Suprapubic skin (tissue), 4 donors: ENCODE measurements at regions not wholly inside any gene's neighbourhood (a gene's known extent, or its start where the extent isn't known, plus 50 kb on each side); places are given as distances from the start of the nearest gene placed in this dataset.
"Not testable (repeated sequence)": the region's sequence is repeated elsewhere in the genome, so short reads cannot be mapped to it uniquely, and the experiment has no call there.

ENCODE experiments used
- DNase-seq, 2 donors: peaks; one replicate each; pipeline ENCODE4 v3.0.0-alpha.2; 2019; ENCODE audit warnings: low spot score in 2 of 2
- H3K27ac ChIP-seq: fragments of 200-600 bp; sonication (generic); one replicate; pipeline ENCODE4 v1.5.1; 2019
- H3K27me3 ChIP-seq: fragments of 200-600 bp; sonication (generic); one replicate; pipeline ENCODE4 v1.5.1; 2019
- H3K36me3 ChIP-seq: fragments of 200-600 bp; sonication (generic); one replicate; pipeline ENCODE4 v1.5.1; 2019
- H3K4me1 ChIP-seq: fragments of 200-600 bp; sonication (generic); one replicate; pipeline ENCODE4 v1.5.1; 2019
- H3K4me3 ChIP-seq: fragments of 200-600 bp; sonication (generic); one replicate; pipeline ENCODE4 v1.5.1; 2019; ENCODE audit warnings: mild to moderate bottlenecking
- H3K9me3 ChIP-seq: fragments of 200-600 bp; sonication (generic); one replicate; pipeline ENCODE4 v1.5.1; 2019
- EP300 ChIP-seq: sonication (generic); formaldehyde crosslinking; IDR thresholded peaks from one replicate; pipeline ENCODE4 v1.6.1; 2017; ENCODE audit warnings: antibody characterized with exemption
- POLR2A ChIP-seq, 2 donors: fragments of 450-650 bp; IDR thresholded peaks; one replicate each; pipeline ENCODE4 v1.6.1; 2017; ENCODE audit warnings: antibody characterized with exemption in 2 of 2, mild to moderate bottlenecking in 2 of 2, moderate library complexity in 2 of 2
- POLR2AphosphoS5 ChIP-seq, 3 donors: sonication (generic); formaldehyde crosslinking; IDR thresholded peaks; one replicate each; pipeline ENCODE4 v1.6.1; 2017; ENCODE audit warnings: antibody characterized with exemption in 3 of 3
- WGBS: methylation state at CpG from one replicate; pipeline ENCODE4 v1.1.5; 2018; 5-methylcytosine and 5-hydroxymethylcytosine counted together
- TF ChIP-seq, protein P1 (sequence below), 2 donors: fragments of 200-600 bp in 1 of 2; fragments of 450-650 bp in 1 of 2; sonication (generic) in 1 of 2; IDR thresholded peaks; one replicate each; pipeline ENCODE4 v1.5.1; 2016 to 2019; ENCODE audit warnings: antibody characterized with exemption in 2 of 2, mild to moderate bottlenecking in 1 of 2, moderate library complexity in 1 of 2

DNA sequence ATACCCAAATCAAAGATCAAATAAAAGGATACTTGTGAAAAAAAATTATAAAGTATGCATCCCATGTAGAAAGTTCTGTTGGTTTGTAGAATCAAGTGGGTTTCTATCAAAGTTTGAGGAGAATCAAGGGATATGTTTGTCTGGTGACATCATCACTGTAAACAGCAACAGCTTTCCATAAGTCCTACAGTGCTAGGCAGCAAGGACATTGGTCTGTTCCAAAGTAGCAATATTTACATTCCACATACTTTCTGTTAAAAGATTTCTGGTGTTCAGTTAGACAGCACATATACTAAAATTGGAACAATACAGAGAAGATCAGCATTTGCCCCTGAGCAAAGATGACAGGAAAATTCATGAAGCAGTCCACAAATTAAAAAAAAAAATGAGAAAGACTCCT lies 683.9 kb downstream of the XPNPEP1 start:
- TF ChIP-seq, protein P1, sequence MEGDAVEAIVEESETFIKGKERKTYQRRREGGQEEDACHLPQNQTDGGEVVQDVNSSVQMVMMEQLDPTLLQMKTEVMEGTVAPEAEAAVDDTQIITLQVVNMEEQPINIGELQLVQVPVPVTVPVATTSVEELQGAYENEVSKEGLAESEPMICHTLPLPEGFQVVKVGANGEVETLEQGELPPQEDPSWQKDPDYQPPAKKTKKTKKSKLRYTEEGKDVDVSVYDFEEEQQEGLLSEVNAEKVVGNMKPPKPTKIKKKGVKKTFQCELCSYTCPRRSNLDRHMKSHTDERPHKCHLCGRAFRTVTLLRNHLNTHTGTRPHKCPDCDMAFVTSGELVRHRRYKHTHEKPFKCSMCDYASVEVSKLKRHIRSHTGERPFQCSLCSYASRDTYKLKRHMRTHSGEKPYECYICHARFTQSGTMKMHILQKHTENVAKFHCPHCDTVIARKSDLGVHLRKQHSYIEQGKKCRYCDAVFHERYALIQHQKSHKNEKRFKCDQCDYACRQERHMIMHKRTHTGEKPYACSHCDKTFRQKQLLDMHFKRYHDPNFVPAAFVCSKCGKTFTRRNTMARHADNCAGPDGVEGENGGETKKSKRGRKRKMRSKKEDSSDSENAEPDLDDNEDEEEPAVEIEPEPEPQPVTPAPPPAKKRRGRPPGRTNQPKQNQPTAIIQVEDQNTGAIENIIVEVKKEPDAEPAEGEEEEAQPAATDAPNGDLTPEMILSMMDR (IDR thresholded peaks at IDR 0.05) = no peak
- TF ChIP-seq EP300 = no peak
- TF ChIP-seq POLR2AphosphoS5 (IDR thresholded peaks at IDR 0.05) = no peak
- TF ChIP-seq POLR2A (IDR thresholded peaks at IDR 0.05) = no peak
- H3K27me3 ChIP-seq = no peaks in the 10 kb centered on the region
- no peak for DNase-seq
- no peak overlapping the region for H3K4me3 ChIP-seq
- H3K4me1 ChIP-seq = no peaks in the 10 kb centered on the region
- H3K36me3 ChIP-seq = no peaks in the 10 kb centered on the region
- H3K9me3 ChIP-seq = peaks cover 3% of the 10 kb centered on the region
- H3K27ac ChIP-seq = no peak overlapping the region

DNA sequence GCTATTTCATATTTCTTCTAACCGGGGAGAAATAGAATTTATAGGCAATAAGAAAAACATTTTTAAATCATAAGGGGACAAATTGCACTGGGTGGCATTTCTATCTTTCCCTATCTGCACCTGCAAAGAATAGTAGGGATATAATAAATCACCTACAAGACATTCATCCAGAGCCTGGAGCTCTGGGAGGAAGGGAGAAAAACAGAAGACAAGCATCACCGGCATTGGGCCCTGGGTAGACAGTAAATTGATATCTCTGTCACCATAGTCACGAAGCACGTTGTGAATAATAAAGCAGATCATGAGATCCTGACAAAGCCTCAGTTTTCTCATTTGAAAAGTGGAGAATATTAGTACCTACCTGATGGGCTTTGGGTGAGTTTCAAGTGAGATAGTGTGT lies 685.6 kb downstream of the XPNPEP1 start:
- Histone ChIP-seq H3K4me3 (no peak overlapping the region), H3K4me1 (no peaks in the 10 kb centered on the region), H3K36me3 (no peaks in the 10 kb centered on the region), H3K27me3 (no peaks in the 10 kb centered on the region), H3K27ac (no peak overlapping the region), H3K9me3 (no peaks in the 10 kb centered on the region)
- 38% methylated on average over 4 of the region's 4 CpGs for WGBS
- TF ChIP-seq, protein P1 (IDR thresholded peaks at IDR 0.05) = no peak
- TF ChIP-seq POLR2AphosphoS5 (IDR thresholded peaks at IDR 0.05) (no peak), EP300 (no peak), POLR2A (IDR thresholded peaks at IDR 0.05) (no peak)
- DNase-seq = no peak

DNA sequence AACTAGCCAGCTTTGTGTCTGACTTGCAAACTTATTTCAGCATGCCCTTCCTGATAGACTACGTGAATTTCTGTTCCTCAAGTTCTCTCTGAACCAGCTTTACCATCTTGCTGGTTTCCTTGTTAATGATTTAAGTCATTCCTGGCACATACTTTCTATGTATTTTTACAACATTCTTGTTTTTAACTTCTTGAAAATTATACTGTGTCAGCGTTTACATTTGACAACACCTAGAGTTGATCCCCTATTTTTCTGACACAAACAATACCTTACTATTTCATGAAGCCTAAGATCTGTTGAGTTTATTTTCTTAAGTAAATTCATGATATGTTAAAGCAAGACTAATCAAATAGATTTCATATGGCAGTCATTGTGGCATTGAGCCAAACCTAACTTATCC lies 686.3 kb downstream of the XPNPEP1 start:
- WGBS = 58% methylated on average over 2 of the region's 2 CpGs
- DNase-seq = no peak
- TF ChIP-seq POLR2AphosphoS5 (IDR thresholded peaks at IDR 0.05) = no peak
- no peak for TF ChIP-seq POLR2A (IDR thresholded peaks at IDR 0.05)
- no peak for TF ChIP-seq EP300
- TF ChIP-seq, protein P1 (IDR thresholded peaks at IDR 0.05) = no peak

DNA sequence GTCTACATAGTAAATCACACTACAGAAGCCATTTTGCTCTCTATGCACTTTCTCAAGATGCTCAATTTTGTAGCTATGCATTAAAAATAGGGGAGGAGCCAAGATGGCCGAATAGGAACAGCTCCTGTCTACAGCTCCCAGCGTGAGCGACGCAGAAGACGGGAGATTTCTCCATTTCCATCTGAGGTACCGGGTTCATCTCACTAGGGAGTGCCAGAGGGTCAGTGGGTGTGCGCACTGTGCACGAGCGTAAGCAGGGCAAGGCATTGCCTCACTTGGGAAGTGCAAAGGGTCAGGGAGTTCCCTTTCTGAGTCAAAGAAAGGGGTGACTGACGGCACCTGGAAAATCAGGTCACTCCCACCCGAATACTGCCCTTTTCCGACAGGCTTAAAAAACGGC lies 699.8 kb downstream of the XPNPEP1 start:
- not testable (repeated sequence) for H3K27ac ChIP-seq, H3K27me3 ChIP-seq, H3K9me3 ChIP-seq, H3K4me3 ChIP-seq, DNase-seq, H3K36me3 ChIP-seq, H3K4me1 ChIP-seq
- 87% methylated on average over 13 of the region's 13 CpGs for WGBS

More for the DNA sequence above, 686.3 kb downstream of the XPNPEP1 start:
- Histone ChIP-seq H3K27me3 (no peaks in the 10 kb centered on the region), H3K36me3 (no peaks in the 10 kb centered on the region), H3K9me3 (no peaks in the 10 kb centered on the region), H3K4me1 (no peaks in the 10 kb centered on the region), H3K4me3 (no peak overlapping the region), H3K27ac (no peak overlapping the region)

DNA sequence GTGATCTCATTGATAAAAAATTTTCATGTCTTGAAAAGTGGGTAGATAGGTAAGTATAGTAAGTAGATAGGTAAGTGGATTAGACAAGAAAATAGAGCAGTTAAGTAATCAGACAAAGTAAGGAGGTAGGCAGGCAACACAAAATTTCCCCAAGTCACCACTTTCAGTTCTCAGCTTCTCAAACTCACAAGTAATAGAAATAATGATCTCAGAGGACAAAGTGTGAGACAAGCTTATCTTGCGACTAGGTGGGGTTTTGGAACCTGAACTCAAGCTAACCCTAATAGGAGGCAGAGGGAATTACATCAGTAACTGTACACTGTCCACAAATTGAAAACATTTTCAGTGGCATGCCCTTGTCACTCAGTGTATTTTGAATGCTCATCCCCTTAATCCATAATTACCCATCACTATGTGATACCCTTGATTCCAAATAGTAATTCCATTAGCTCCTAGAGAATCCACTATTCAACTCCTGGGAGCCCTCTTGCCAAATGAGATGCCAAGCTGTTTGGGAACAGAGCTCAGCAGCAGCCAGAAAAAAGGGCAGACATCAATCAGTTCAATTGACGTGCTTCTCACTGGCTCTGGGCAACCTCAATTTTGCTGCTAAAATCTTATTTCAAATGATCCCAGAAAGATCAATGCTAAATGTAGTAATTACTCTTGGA lies 703.2 kb downstream of the XPNPEP1 start:
- Histone ChIP-seq H3K27ac (no peak overlapping the region), H3K4me1 (no peaks in the 10 kb centered on the region), H3K4me3 (no peak overlapping the region), H3K9me3 (no peaks in the 10 kb centered on the region), H3K27me3 (no peaks in the 10 kb centered on the region), H3K36me3 (no peaks in the 10 kb centered on the region)
- WGBS = 68% methylated on average over 2 of the region's 2 CpGs
- no peak for TF ChIP-seq POLR2AphosphoS5 (IDR thresholded peaks at IDR 0.05)
- TF ChIP-seq, protein P1 (IDR thresholded peaks at IDR 0.05) = no peak
- TF ChIP-seq EP300 = no peak
- TF ChIP-seq POLR2A (IDR thresholded peaks at IDR 0.05) = no peak
- no peak for DNase-seq

DNA sequence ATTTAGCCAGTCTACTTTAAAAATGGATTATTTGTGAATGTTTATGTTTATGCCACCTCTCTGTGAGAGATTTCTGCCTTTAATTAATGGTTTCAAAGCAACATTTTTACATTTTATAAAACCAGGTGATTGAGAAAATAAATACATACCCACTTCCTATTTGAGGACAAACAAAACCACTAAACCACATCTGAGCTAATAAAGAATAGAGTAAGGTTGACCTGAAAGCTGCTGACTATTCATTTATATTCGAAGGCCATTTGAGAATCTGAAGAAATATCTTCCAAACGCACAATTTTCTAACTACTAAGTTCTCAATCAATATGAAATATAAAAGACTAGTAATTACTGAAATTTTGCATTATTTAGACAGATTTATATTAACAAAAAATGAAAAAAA lies 705.1 kb downstream of the XPNPEP1 start:
- Histone ChIP-seq H3K4me3 (no peak overlapping the region), H3K27me3 (no peaks in the 10 kb centered on the region), H3K27ac (no peak overlapping the region), H3K4me1 (no peaks in the 10 kb centered on the region), H3K9me3 (no peaks in the 10 kb centered on the region), H3K36me3 (no peaks in the 10 kb centered on the region)
- no peak for DNase-seq
- WGBS = 77% methylated on average over 2 of the region's 2 CpGs
- TF ChIP-seq, protein P1 (IDR thresholded peaks at IDR 0.05) = no peak
- TF ChIP-seq POLR2AphosphoS5 (IDR thresholded peaks at IDR 0.05) = no peak
